ENCODE measurements at regions not wholly inside any gene's neighbourhood (a gene's known extent, or its start where the extent isn't known, plus 50 kb on each side); places are given as distances from the start of the nearest gene placed in this dataset.

- H3K9me3 ChIP-seq (ENCODE audit: control insufficient read depth, low read length), result no peaks in the 10 kb centered on the region
- ATAC-seq, result no peak
- intact Hi-C loops (cut with DNase I), result no loop called here
- H3K27ac ChIP-seq (ENCODE audit: low read length), result no peak overlapping the region
- DNase-seq, result no peak
- H3K4me3 ChIP-seq (ENCODE audit: low read length), result no peak overlapping the region
- H3K4me1 ChIP-seq (ENCODE audit: control insufficient read depth, insufficient read depth, low read length), result no peaks in the 10 kb centered on the region
- no peaks in the 10 kb centered on the region for H3K27me3 ChIP-seq (ENCODE audit: control insufficient read depth, insufficient read depth)
- 35% methylated on average over 1 of the region's 1 CpG for WGBS
Measured at GRCh38 chr11:39462506-39462905, 1996.9 kb downstream of the LRRC4C start.

GRCh38 chr11:39461066-39461465, 1998.4 kb downstream of the LRRC4C start:
- H3K27ac ChIP-seq (ENCODE audit: low read length), result no peak overlapping the region
- DNase-seq (no peak), ATAC-seq (no peak)
- intact Hi-C loops (cut with DNase I), result no loop called here
- H3K9me3 ChIP-seq (ENCODE audit: control insufficient read depth, low read length), result no peaks in the 10 kb centered on the region
- H3K4me1 ChIP-seq (ENCODE audit: control insufficient read depth, insufficient read depth, low read length), result no peaks in the 10 kb centered on the region
- WGBS, result 68% methylated on average over 1 of the region's 1 CpG
- H3K27me3 ChIP-seq (ENCODE audit: control insufficient read depth, insufficient read depth), result no peaks in the 10 kb centered on the region
- no peak overlapping the region for H3K4me3 ChIP-seq (ENCODE audit: low read length)

- no peak overlapping the region for H3K4me3 ChIP-seq (ENCODE audit: low read length)
- H3K9me3 ChIP-seq (ENCODE audit: control insufficient read depth, low read length), result no peaks in the 10 kb centered on the region
- no peak for DNase-seq
- no peaks in the 10 kb centered on the region for H3K4me1 ChIP-seq (ENCODE audit: control insufficient read depth, insufficient read depth, low read length)
- no peaks in the 10 kb centered on the region for H3K27me3 ChIP-seq (ENCODE audit: control insufficient read depth, insufficient read depth)
- ATAC-seq, result no peak
- 82% methylated on average over 6 of the region's 6 CpGs for WGBS
- H3K27ac ChIP-seq (ENCODE audit: low read length), result no peak overlapping the region
- intact Hi-C loops (cut with DNase I), result no loop called here
Measured at GRCh38 chr11:39459606-39460005, 1999.8 kb downstream of the LRRC4C start.

GRCh38 chr11:39458481-39458880, 2001.0 kb downstream of the LRRC4C start:
- ATAC-seq, result no peak
- 58% methylated on average over 2 of the region's 2 CpGs for WGBS

GRCh38 chr11:39443424-39444022, 2015.9 kb downstream of the LRRC4C start:
- H3K9me3 ChIP-seq (ENCODE audit: control insufficient read depth, low read length), result no peaks in the 10 kb centered on the region
- DNase-seq (no peak), ATAC-seq (no peak)
- H3K4me3 ChIP-seq (ENCODE audit: low read length), result no peak overlapping the region
- H3K27ac ChIP-seq (ENCODE audit: low read length), result no peak overlapping the region
- H3K27me3 ChIP-seq (ENCODE audit: control insufficient read depth, insufficient read depth), result no peaks in the 10 kb centered on the region
- intact Hi-C loops (cut with DNase I), result no loop called here
- H3K4me1 ChIP-seq (ENCODE audit: control insufficient read depth, insufficient read depth, low read length), result no peaks in the 10 kb centered on the region

More at GRCh38 chr11:39458481-39458880, 2001.0 kb downstream of the LRRC4C start:
- H3K4me3 ChIP-seq (ENCODE audit: low read length), result no peak overlapping the region
- intact Hi-C loops (cut with DNase I), result no loop called here
- H3K9me3 ChIP-seq (ENCODE audit: control insufficient read depth, low read length), result no peaks in the 10 kb centered on the region
- no peak for DNase-seq
- no peak overlapping the region for H3K27ac ChIP-seq (ENCODE audit: low read length)
- no peaks in the 10 kb centered on the region for H3K27me3 ChIP-seq (ENCODE audit: control insufficient read depth, insufficient read depth)
- H3K4me1 ChIP-seq (ENCODE audit: control insufficient read depth, insufficient read depth, low read length), result no peaks in the 10 kb centered on the region

- no peaks in the 10 kb centered on the region for H3K4me1 ChIP-seq (ENCODE audit: control insufficient read depth, insufficient read depth, low read length)
- H3K27ac ChIP-seq (ENCODE audit: low read length), result no peak overlapping the region
- ATAC-seq (no peak), DNase-seq (peak in 1 of 3 donors; percentile 35)
- H3K4me3 ChIP-seq (ENCODE audit: low read length), result no peak overlapping the region
- H3K27me3 ChIP-seq (ENCODE audit: control insufficient read depth, insufficient read depth), result no peaks in the 10 kb centered on the region
- intact Hi-C loops (cut with DNase I), result no loop called here
- no peaks in the 10 kb centered on the region for H3K9me3 ChIP-seq (ENCODE audit: control insufficient read depth, low read length)
- 88% methylated on average over 20 of the region's 20 CpGs for WGBS
Measured at GRCh38 chr11:39442177-39442576, 2017.3 kb downstream of the LRRC4C start.

GRCh38 chr11:39435641-39436040, 2023.8 kb downstream of the LRRC4C start:
- no peak overlapping the region for H3K27ac ChIP-seq (ENCODE audit: low read length)
- WGBS, result 83% methylated on average over 3 of the region's 3 CpGs
- no peak for ATAC-seq

GRCh38 chr11:39434466-39434865, 2025.0 kb downstream of the LRRC4C start:
- 56% methylated on average over 1 of the region's 1 CpG for WGBS
- no peak for DNase-seq
- intact Hi-C loops (cut with DNase I), result no loop called here

More at GRCh38 chr11:39435641-39436040, 2023.8 kb downstream of the LRRC4C start:
- intact Hi-C loops (cut with DNase I), result no loop called here
- Histone ChIP-seq H3K4me1 (ENCODE audit: control insufficient read depth, insufficient read depth, low read length) (no peaks in the 10 kb centered on the region), H3K27me3 (ENCODE audit: control insufficient read depth, insufficient read depth) (no peaks in the 10 kb centered on the region), H3K4me3 (ENCODE audit: low read length) (no peak overlapping the region), H3K9me3 (ENCODE audit: control insufficient read depth, low read length) (no peaks in the 10 kb centered on the region)
- no peak for DNase-seq

GRCh38 chr11:39432929-39433328, 2026.5 kb downstream of the LRRC4C start:
- DNase-seq, result no peak
- Histone ChIP-seq H3K4me3 (ENCODE audit: low read length) (no peak overlapping the region), H3K4me1 (ENCODE audit: control insufficient read depth, insufficient read depth, low read length) (no peaks in the 10 kb centered on the region), H3K9me3 (ENCODE audit: control insufficient read depth, low read length) (no peaks in the 10 kb centered on the region), H3K27me3 (ENCODE audit: control insufficient read depth, insufficient read depth) (no peaks in the 10 kb centered on the region), H3K27ac (ENCODE audit: low read length) (no peak overlapping the region)
- intact Hi-C loops (cut with DNase I), result no loop called here
- 12% methylated on average over 1 of the region's 1 CpG for WGBS
- no peak for ATAC-seq

More at GRCh38 chr11:39434466-39434865, 2025.0 kb downstream of the LRRC4C start:
- Histone ChIP-seq H3K27ac (ENCODE audit: low read length) (no peak overlapping the region), H3K27me3 (ENCODE audit: control insufficient read depth, insufficient read depth) (no peaks in the 10 kb centered on the region), H3K4me3 (ENCODE audit: low read length) (no peak overlapping the region), H3K9me3 (ENCODE audit: control insufficient read depth, low read length) (no peaks in the 10 kb centered on the region), H3K4me1 (ENCODE audit: control insufficient read depth, insufficient read depth, low read length) (no peaks in the 10 kb centered on the region)
- ATAC-seq, result no peak

GRCh38 chr11:39425226-39425625, 2034.2 kb downstream of the LRRC4C start:
- 85% methylated on average over 2 of the region's 2 CpGs for WGBS
- intact Hi-C loops (cut with DNase I), result no loop called here

GRCh38 chr11:39412117-39412516, 2047.3 kb downstream of the LRRC4C start:
- ATAC-seq (no peak), DNase-seq (no peak)
- WGBS, result 68% methylated on average over 1 of the region's 1 CpG
- H3K9me3 ChIP-seq (ENCODE audit: control insufficient read depth, low read length), result no peaks in the 10 kb centered on the region
- intact Hi-C loops (cut with DNase I), result no loop called here
- no peak overlapping the region for H3K27ac ChIP-seq (ENCODE audit: low read length)
- H3K4me3 ChIP-seq (ENCODE audit: low read length), result no peak overlapping the region
- no peaks in the 10 kb centered on the region for H3K27me3 ChIP-seq (ENCODE audit: control insufficient read depth, insufficient read depth)
- no peaks in the 10 kb centered on the region for H3K4me1 ChIP-seq (ENCODE audit: control insufficient read depth, insufficient read depth, low read length)

More at GRCh38 chr11:39425226-39425625, 2034.2 kb downstream of the LRRC4C start:
- DNase-seq (no peak), ATAC-seq (no peak)
- Histone ChIP-seq H3K4me3 (ENCODE audit: low read length) (no peak overlapping the region), H3K4me1 (ENCODE audit: control insufficient read depth, insufficient read depth, low read length) (no peaks in the 10 kb centered on the region), H3K27ac (ENCODE audit: low read length) (no peak overlapping the region), H3K9me3 (ENCODE audit: control insufficient read depth, low read length) (no peaks in the 10 kb centered on the region), H3K27me3 (ENCODE audit: control insufficient read depth, insufficient read depth) (no peaks in the 10 kb centered on the region)

GRCh38 chr11:39385911-39386310, 2073.5 kb downstream of the LRRC4C start:
- ATAC-seq (no peak), DNase-seq (no peak)
- intact Hi-C loops (cut with DNase I), result no loop called here
- Histone ChIP-seq H3K27ac (ENCODE audit: low read length) (no peak overlapping the region), H3K9me3 (ENCODE audit: control insufficient read depth, low read length) (no peaks in the 10 kb centered on the region), H3K4me3 (ENCODE audit: low read length) (no peak overlapping the region), H3K4me1 (ENCODE audit: control insufficient read depth, insufficient read depth, low read length) (no peaks in the 10 kb centered on the region), H3K27me3 (ENCODE audit: control insufficient read depth, insufficient read depth) (no peaks in the 10 kb centered on the region)
